HCT116 (cell line): ENCODE measurements at regions not wholly inside any gene's neighbourhood (a gene's known extent, or its start where the extent isn't known, plus 50 kb on each side); places are given as distances from the start of the nearest gene placed in this dataset.
A peak's percentile ranks its signal among the peaks of the same experiment; 100 is the strongest.

Experiments
- ATAC-seq: fragments of 200-7000 bp; cut with Tn5 transposase; 2 replicates; pipeline ENCODE4 v1.9.1; 2020; ENCODE audit warnings: mild to moderate bottlenecking, moderate library complexity
- BruUV-seq: library from RNA; stranded (reverse); fragments of 400-500 nt; replicated peaks from 2 replicates; lab custom pipeline; 2021; lab: Mats Ljungman, UMichigan
- CTCF ChIA-PET: fragments of 300-600 bp; sonication (Branson Sonifier 250); formaldehyde crosslinking; loops from one replicate; lab custom pipeline; 2021; ENCODE audit warnings: antibody characterized with exemption; lab: Charles Lee
- POLR2A ChIA-PET: fragments of 300-600, 350-600 bp; sonication (Branson Sonifier 250); formaldehyde crosslinking; loops from one replicate; lab custom pipeline; 2021; ENCODE audit warnings: antibody characterized with exemption; lab: Charles Lee
- RAD21 ChIA-PET, 2 experiments: fragments of 300-600 bp; sonication (Branson Sonifier 250); formaldehyde crosslinking; loops; one replicate each; lab custom pipeline; 2023; ENCODE audit warnings: low total read pairs in 2 of 2; ENCODE audit not compliant: uncharacterized antibody in 2 of 2, unreplicated experiment in 2 of 2, low non-redundant PET in 1 of 2; lab: Charles Lee
- DNase-seq: peaks from one replicate; pipeline ENCODE4 v3.0.0-alpha.2; 2010; ENCODE audit warnings: low read depth, low spot score
- H2AFZ ChIP-seq: fragments of 200-600 bp; shearing (Covaris generic), sonication (generic); 2 replicates; pipeline ENCODE4 v1.6.1; 2017; ENCODE audit warnings: low read depth, mixed run types, mixed read lengths, antibody characterized with exemption, low read length; ENCODE audit not compliant: poor library complexity, severe bottlenecking
- H3K27ac ChIP-seq: 2 replicates; pipeline ENCODE4 v1.5.1; 2012; ENCODE audit warnings: low read depth, low read length
- H3K27me3 ChIP-seq: fragments of 200-600 bp; sonication (generic); 2 replicates; pipeline ENCODE4 v1.6.1; 2016; ENCODE audit warnings: mixed run types, low read length, mixed read lengths; ENCODE audit not compliant: insufficient read depth
- H3K36me3 ChIP-seq, 2 experiments: fragments of 200-500 bp in 1 of 2; fragments of 200-600 bp in 1 of 2; sonication (Bioruptor generic) in 1 of 2; sonication (generic) in 1 of 2; 2 replicates each; pipeline versions ENCODE4 v1.5.1 to v1.6.1; 2014 to 2016; ENCODE audit warnings: low read length in 2 of 2, inconsistent platforms in 1 of 2, mixed read lengths in 1 of 2, mixed run types in 1 of 2; ENCODE audit not compliant: insufficient read depth in 2 of 2, control insufficient read depth in 1 of 2
- H3K4me1 ChIP-seq, 2 experiments: fragments of 200-600 bp in 1 of 2; sonication (generic) in 1 of 2; 2 replicates each; pipeline versions ENCODE4 v1.5.1 to v1.6.1; 2012 to 2017; ENCODE audit warnings: low read length in 2 of 2, inconsistent platforms in 1 of 2, mild to moderate bottlenecking in 1 of 2, mixed read lengths in 1 of 2, mixed run types in 1 of 2, moderate library complexity in 1 of 2; ENCODE audit not compliant: insufficient read depth in 2 of 2, control insufficient read depth in 1 of 2
- H3K4me2 ChIP-seq: fragments of 200-600 bp; sonication (generic); 2 replicates; pipeline ENCODE4 v1.6.1; 2017; ENCODE audit warnings: mixed run types, low read length, mixed read lengths
- H3K4me3 ChIP-seq, 2 experiments: fragments of 200-600 bp in 1 of 2; sonication (generic) in 1 of 2; replicated peaks in 1 of 2; 2 replicates each; pipeline ENCODE4 v1.5.1; 2011 to 2016; ENCODE audit warnings: low read length in 2 of 2, control low read depth in 1 of 2, low read depth in 1 of 2, mild to moderate bottlenecking in 1 of 2, mixed read lengths in 1 of 2, mixed run types in 1 of 2
- H3K79me2 ChIP-seq: fragments of 200-600 bp; sonication (generic); 2 replicates; pipeline ENCODE4 v1.6.1; 2017; ENCODE audit warnings: mild to moderate bottlenecking, mixed run types, low read length, moderate library complexity, mixed read lengths; ENCODE audit not compliant: insufficient read depth
- H3K9ac ChIP-seq: fragments of 200-600 bp; sonication (generic); 2 replicates; pipeline ENCODE4 v1.6.1; 2016; ENCODE audit warnings: low read length, mixed read lengths
- H3K9me2 ChIP-seq: fragments of 200-600 bp; sonication (generic), shearing (Covaris generic); 2 replicates; pipeline ENCODE4 v1.6.1; 2017; ENCODE audit warnings: mixed run types, mild to moderate bottlenecking, moderate library complexity; ENCODE audit not compliant: insufficient read depth
- H3K9me3 ChIP-seq, 2 experiments: fragments of 200-500 bp in 1 of 2; fragments of 200-600 bp in 1 of 2; sonication (Bioruptor generic) in 1 of 2; sonication (generic) in 1 of 2; 2 replicates each; pipeline ENCODE4 v1.6.1; 2014 to 2017; ENCODE audit warnings: low read length in 2 of 2, mixed read lengths in 2 of 2, inconsistent platforms in 1 of 2, low read depth in 1 of 2, mild to moderate bottlenecking in 1 of 2, mixed run types in 1 of 2, moderate library complexity in 1 of 2; ENCODE audit not compliant: control insufficient read depth in 1 of 2, insufficient read depth in 1 of 2
- H4K20me1 ChIP-seq: fragments of 200-600 bp; sonication (generic), shearing (Covaris generic); 2 replicates; pipeline ENCODE4 v1.6.1; 2017; ENCODE audit warnings: mixed run types, mild to moderate bottlenecking, moderate library complexity; ENCODE audit not compliant: insufficient read depth
- CTCF ChIP-seq, 3 experiments: fragments of 200-600 bp in 1 of 3; sonication (generic) in 1 of 3; IDR thresholded peaks in 2 of 3; conservative IDR thresholded peaks in 1 of 3; 2 replicates each; pipeline ENCODE4 v1.5.1; 2012 to 2017; ENCODE audit warnings: low read depth in 2 of 3, low read length in 2 of 3, antibody characterized with exemption in 1 of 3, borderline replicate concordance in 1 of 3, control low read depth in 1 of 3, mild to moderate bottlenecking in 1 of 3, mixed read lengths in 1 of 3, mixed run types in 1 of 3, moderate library complexity in 1 of 3; ENCODE audit not compliant: insufficient read depth in 1 of 3
- ELF1 ChIP-seq: IDR thresholded peaks from 2 replicates; pipeline ENCODE4 v1.6.1; 2012; ENCODE audit warnings: low read depth, borderline replicate concordance
- EZH2 ChIP-seq: fragments of 200-600 bp; sonication (generic); IDR thresholded peaks from 2 replicates; pipeline ENCODE4 v1.6.1; 2017; ENCODE audit warnings: antibody characterized with exemption, mixed run types
- YY1 ChIP-seq: IDR thresholded peaks from 2 replicates; pipeline ENCODE4 v1.6.1; 2011; ENCODE audit warnings: low read length, low read depth, moderate library complexity, mild to moderate bottlenecking; ENCODE audit not compliant: insufficient replicate concordance; ENCODE audit errors: extremely low read depth
- intact Hi-C: fragments of 100-400 bp; cut with micrococcal nuclease; formaldehyde crosslinking; loops from 2 replicates; pipeline ENCODE4 v1.10.0; 2022

- TF ChIP-seq CTCF (IDR thresholded peaks at IDR 0.05 in 2 of 3, conservative IDR thresholded peaks at IDR 0.05 in 1 of 3; ENCODE audit: borderline replicate concordance in 1 of 3, insufficient read depth in 1 of 3, low read depth in 2 of 3, low read length in 2 of 3) (peak in 2 of 3 experiments; percentile 49 to 56; a peak in 4 of 6 replicates), YY1 (no peak)
Observed at GRCh38 chr5:61678966-61679365, 346.9 kb downstream of the ZSWIM6 start (continued).

GRCh38 chr5:61679562-61679961 is 347.5 kb downstream of the ZSWIM6 start:
- H4K20me1 ChIP-seq: no peaks in the 10 kb centered on the region
- peaks cover 2 to 4% of the 10 kb centered on the region in 2 experiments; a peak in 2 of 4 replicates for H3K4me1 ChIP-seq
- TF ChIP-seq ELF1 (no peak), CTCF (IDR thresholded peaks at IDR 0.05 in 2 of 3, conservative IDR thresholded peaks at IDR 0.05 in 1 of 3; ENCODE audit: borderline replicate concordance in 1 of 3, insufficient read depth in 1 of 3, low read depth in 2 of 3, low read length in 2 of 3) (no peak), EZH2 (no peak)
- H3K9me2 ChIP-seq: no peaks in the 10 kb centered on the region
- no peak overlapping the region for H2AFZ ChIP-seq
- H3K27ac ChIP-seq: no peak overlapping the region
- BruUV-seq: no TSS peak
- RAD21 ChIA-PET: no interaction called here
- no peak overlapping the region for H3K4me2 ChIP-seq
- no peak overlapping the region for H3K4me3 ChIP-seq
- ATAC-seq (no peak), DNase-seq (no peak)
- POLR2A ChIA-PET: no interaction called here
- no peaks in the 10 kb centered on the region for H3K27me3 ChIP-seq
- no peaks in the 10 kb centered on the region for H3K79me2 ChIP-seq
- intact Hi-C loops: no loop called here
- CTCF ChIA-PET: interaction anchor here (1.2 to 1.5 kb wide), 2 partner anchors 8 to 464 kb away, joined by 3 to 4 read pairs; no protein-coding TSS in a partner anchor
- H3K36me3 ChIP-seq: no peaks in the 10 kb centered on the region
- H3K9ac ChIP-seq: no peak overlapping the region
- H3K9me3 ChIP-seq: no peaks in the 10 kb centered on the region
